RWPE2 (cell line): ENCODE measurements at regions not wholly inside any gene's neighbourhood (a gene's known extent, or its start where the extent isn't known, plus 50 kb on each side); places are given as distances from the start of the nearest gene placed in this dataset.

Experiments used
- ATAC-seq: fragments of 200-7000 bp; cut with Tn5 transposase; 3 replicates; pipeline ENCODE4 v1.9.1; 2021; ENCODE audit warnings: low read depth
- DNase-seq: peaks from one replicate; pipeline ENCODE4 v3.0.0-alpha.2; 2020; ENCODE audit warnings: low spot score
- H3K27ac ChIP-seq: fragments of 450-650 bp; 2 replicates; pipeline ENCODE4 v1.5.1; 2017; ENCODE audit warnings: mild to moderate bottlenecking; ENCODE audit not compliant: poor library complexity, severe bottlenecking
- H3K27me3 ChIP-seq: fragments of 250-450 bp; sonication (Bioruptor Pico); 2 replicates; pipeline ENCODE4 v1.5.1; 2021; ENCODE audit warnings: mild to moderate bottlenecking, moderate library complexity; ENCODE audit not compliant: insufficient read depth, poor library complexity, severe bottlenecking
- H3K36me3 ChIP-seq: fragments of 250-450 bp; sonication (Bioruptor Pico); 2 replicates; pipeline ENCODE4 v1.5.1; 2020; ENCODE audit warnings: low read depth, mild to moderate bottlenecking, moderate library complexity
- H3K4me1 ChIP-seq: fragments of 250-450 bp; sonication (Bioruptor Pico); 2 replicates; pipeline ENCODE4 v1.5.1; 2021; ENCODE audit warnings: mild to moderate bottlenecking, moderate library complexity; ENCODE audit not compliant: insufficient read depth, poor library complexity, severe bottlenecking
- H3K4me3 ChIP-seq: fragments of 250-450 bp; sonication (Bioruptor Pico); 2 replicates; pipeline ENCODE4 v1.5.1; 2021; ENCODE audit warnings: mild to moderate bottlenecking, moderate library complexity; ENCODE audit not compliant: severe bottlenecking
- H3K9me3 ChIP-seq: fragments of 250-450 bp; sonication (Bioruptor Pico); 2 replicates; pipeline ENCODE4 v1.5.1; 2021; ENCODE audit warnings: mild to moderate bottlenecking, moderate library complexity; ENCODE audit not compliant: severe bottlenecking
- TF ChIP-seq, protein P1 (sequence below): fragments of 450-650 bp; IDR thresholded peaks from one replicate; pipeline ENCODE4 v1.5.1; 2017; ENCODE audit warnings: mild to moderate bottlenecking, moderate library complexity; ENCODE audit not compliant: poor library complexity, severe bottlenecking

DNA sequence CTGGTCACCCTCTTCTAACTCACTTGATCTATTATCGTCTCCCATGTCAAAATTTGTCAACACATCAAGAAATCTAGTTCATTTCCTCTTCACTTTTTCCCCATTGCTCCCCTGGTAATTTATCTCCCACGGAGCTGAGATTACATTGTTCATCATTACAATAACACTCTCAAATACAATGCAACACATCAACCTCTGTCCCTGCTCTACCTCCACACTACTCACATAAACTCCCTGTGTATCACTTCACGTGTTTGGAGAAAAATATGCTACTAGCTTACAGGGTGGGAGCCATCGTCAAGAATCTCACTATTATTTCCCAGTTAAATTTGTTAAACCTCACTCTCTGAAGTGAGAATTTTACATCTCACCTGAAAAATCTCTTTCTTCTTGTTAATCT is 1006.4 kb downstream of the ARAP2 start:
- H3K36me3 ChIP-seq: no peaks in the 10 kb centered on the region
- no peaks in the 10 kb centered on the region for H3K4me1 ChIP-seq
- no peaks in the 10 kb centered on the region for H3K27me3 ChIP-seq
- H3K9me3 ChIP-seq: no peaks in the 10 kb centered on the region
- TF ChIP-seq, protein P1, sequence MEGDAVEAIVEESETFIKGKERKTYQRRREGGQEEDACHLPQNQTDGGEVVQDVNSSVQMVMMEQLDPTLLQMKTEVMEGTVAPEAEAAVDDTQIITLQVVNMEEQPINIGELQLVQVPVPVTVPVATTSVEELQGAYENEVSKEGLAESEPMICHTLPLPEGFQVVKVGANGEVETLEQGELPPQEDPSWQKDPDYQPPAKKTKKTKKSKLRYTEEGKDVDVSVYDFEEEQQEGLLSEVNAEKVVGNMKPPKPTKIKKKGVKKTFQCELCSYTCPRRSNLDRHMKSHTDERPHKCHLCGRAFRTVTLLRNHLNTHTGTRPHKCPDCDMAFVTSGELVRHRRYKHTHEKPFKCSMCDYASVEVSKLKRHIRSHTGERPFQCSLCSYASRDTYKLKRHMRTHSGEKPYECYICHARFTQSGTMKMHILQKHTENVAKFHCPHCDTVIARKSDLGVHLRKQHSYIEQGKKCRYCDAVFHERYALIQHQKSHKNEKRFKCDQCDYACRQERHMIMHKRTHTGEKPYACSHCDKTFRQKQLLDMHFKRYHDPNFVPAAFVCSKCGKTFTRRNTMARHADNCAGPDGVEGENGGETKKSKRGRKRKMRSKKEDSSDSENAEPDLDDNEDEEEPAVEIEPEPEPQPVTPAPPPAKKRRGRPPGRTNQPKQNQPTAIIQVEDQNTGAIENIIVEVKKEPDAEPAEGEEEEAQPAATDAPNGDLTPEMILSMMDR: no peak
- no peak overlapping the region for H3K27ac ChIP-seq
- H3K4me3 ChIP-seq: no peak overlapping the region
- no peak for DNase-seq
- ATAC-seq: no peak

DNA sequence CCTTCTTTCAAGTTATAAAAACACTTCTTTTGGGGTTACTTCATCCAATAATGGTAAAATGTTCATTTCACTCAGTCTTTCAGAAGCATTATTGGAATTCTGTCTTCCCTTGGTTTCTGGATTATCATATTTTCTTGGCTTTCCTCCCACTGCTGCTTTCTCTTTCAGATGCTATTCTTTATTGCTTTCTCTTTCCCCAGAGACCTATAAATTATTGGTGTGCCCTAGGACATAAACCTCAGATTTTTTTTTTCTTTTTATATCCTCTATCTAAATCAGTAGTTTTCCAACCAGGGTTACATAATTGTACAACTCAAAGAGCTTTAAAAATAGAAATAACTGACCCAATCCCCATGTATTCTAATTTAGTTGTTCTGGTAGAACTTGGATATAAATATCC is 1005.5 kb downstream of the ARAP2 start:
- no peaks in the 10 kb centered on the region for H3K36me3 ChIP-seq
- TF ChIP-seq, protein P1: no peak
- ATAC-seq (no peak), DNase-seq (no peak)
- no peak overlapping the region for H3K27ac ChIP-seq
- no peaks in the 10 kb centered on the region for H3K9me3 ChIP-seq
- H3K27me3 ChIP-seq: no peaks in the 10 kb centered on the region
- no peak overlapping the region for H3K4me3 ChIP-seq
- no peaks in the 10 kb centered on the region for H3K4me1 ChIP-seq

DNA sequence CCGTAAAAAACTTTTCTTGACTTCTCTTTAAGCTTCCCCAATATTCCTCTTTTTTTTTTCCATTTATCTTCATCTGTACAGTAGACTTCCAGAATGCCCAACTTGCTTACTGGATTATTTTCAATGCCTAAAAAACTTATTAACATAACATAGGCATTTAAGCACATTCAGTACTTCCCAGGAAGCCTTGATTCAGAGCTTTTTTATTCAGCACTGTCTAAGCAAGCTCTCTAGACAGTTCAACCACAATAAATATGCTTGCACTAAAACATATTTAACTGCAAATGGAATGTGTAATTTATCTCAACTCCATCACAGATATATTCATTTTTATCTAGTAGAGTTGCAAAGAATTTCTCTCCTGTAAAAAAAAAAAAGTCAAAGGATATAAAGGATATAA is 997.8 kb downstream of the ARAP2 start:
- Histone ChIP-seq H3K4me3 (no peak overlapping the region), H3K27me3 (no peaks in the 10 kb centered on the region), H3K27ac (no peak overlapping the region), H3K9me3 (no peaks in the 10 kb centered on the region), H3K36me3 (no peaks in the 10 kb centered on the region), H3K4me1 (no peaks in the 10 kb centered on the region)
- TF ChIP-seq, protein P1: no peak
- no peak for DNase-seq
- no peak for ATAC-seq

DNA sequence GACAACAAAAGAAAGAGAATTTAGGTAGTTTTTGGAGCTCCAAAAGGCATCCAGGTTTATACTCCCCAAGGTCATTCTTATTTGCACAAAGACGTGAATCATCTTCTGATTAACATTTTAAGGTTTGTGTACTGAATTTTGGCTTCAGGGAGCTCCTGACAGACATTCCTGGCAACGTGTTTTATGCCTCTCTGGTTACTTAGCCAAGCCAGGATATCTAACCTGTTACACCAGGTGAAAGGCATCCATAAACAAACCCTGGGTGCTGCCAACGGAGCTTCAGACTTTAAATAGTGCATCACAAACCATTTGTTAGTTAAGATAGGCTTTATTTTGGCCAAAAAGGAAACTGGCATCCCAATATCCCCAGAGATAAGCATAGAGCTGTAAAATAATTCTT is 997.3 kb downstream of the ARAP2 start:
- no peaks in the 10 kb centered on the region for H3K9me3 ChIP-seq
- H3K27ac ChIP-seq: no peak overlapping the region
- H3K4me1 ChIP-seq: no peaks in the 10 kb centered on the region
- H3K4me3 ChIP-seq: no peak overlapping the region
- no peaks in the 10 kb centered on the region for H3K27me3 ChIP-seq
- ATAC-seq (peak; percentile 49; the same call in 2 of the 3 replicates), DNase-seq (no peak)
- TF ChIP-seq, protein P1: no peak
- H3K36me3 ChIP-seq: no peaks in the 10 kb centered on the region

DNA sequence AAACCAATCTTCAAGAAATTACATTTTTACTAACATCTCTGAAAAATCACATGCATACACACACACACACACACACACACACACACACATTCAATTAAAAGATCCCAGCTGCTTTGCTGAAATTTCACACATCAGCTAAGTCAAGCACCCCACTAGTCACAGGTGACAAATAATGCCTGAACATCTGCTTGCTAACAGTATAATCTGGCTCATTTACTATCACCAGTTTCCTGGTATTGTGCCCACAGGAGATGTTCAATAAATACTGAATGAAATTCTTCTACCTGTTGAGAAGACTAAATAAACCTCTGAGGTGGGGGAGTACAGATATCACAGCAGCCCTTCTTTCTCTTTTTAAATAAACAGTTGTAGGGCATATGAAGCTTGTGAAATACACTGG is 994.0 kb downstream of the ARAP2 start:
- Histone ChIP-seq H3K9me3 (peaks cover 2% of the 10 kb centered on the region), H3K27me3 (no peaks in the 10 kb centered on the region), H3K4me3 (no peak overlapping the region), H3K4me1 (no peaks in the 10 kb centered on the region), H3K27ac (no peak overlapping the region), H3K36me3 (no peaks in the 10 kb centered on the region)
- TF ChIP-seq, protein P1: no peak
- DNase-seq: no peak
- no peak for ATAC-seq
